MM.1S (cell line): ENCODE measurements at regions not wholly inside any gene's neighbourhood (a gene's known extent, or its start where the extent isn't known, plus 50 kb on each side); places are given as distances from the start of the nearest gene placed in this dataset.

Experiments
- DNase-seq: peaks from one replicate; pipeline ENCODE4 v3.0.0-alpha.2; 2015
- H2AFZ ChIP-seq: fragments of 300-600 bp; sonication (generic); 2 replicates; pipeline ENCODE4 v1.6.0; 2016; ENCODE audit warnings: antibody characterized with exemption, low read length
- H3F3A ChIP-seq: fragments of 300-600 bp; sonication (generic); 2 replicates; pipeline ENCODE4 v1.6.1; 2016; ENCODE audit warnings: mild to moderate bottlenecking, antibody characterized with exemption, low read length, moderate library complexity, mixed read lengths; ENCODE audit not compliant: insufficient read depth
- H3K27ac ChIP-seq: fragments of 300-600 bp; sonication (generic); 2 replicates; pipeline ENCODE4 v1.5.1; 2016; ENCODE audit warnings: mild to moderate bottlenecking, low read length
- H3K27me3 ChIP-seq: fragments of 300-600 bp; sonication (generic); replicated peaks from 2 replicates; pipeline ENCODE4 v1.6.0; 2016; ENCODE audit warnings: low read length; ENCODE audit not compliant: insufficient read depth
- H3K36me3 ChIP-seq: fragments of 300-600 bp; sonication (generic); replicated peaks from 2 replicates; pipeline ENCODE4 v1.6.1; 2016; ENCODE audit warnings: mild to moderate bottlenecking, low read length, mixed read lengths; ENCODE audit not compliant: insufficient read depth
- H3K4me1 ChIP-seq: fragments of 300-600 bp; sonication (generic); 2 replicates; pipeline ENCODE4 v1.6.1; 2016; ENCODE audit warnings: low read length, mixed read lengths
- H3K4me2 ChIP-seq: fragments of 300-600 bp; sonication (generic); 2 replicates; pipeline ENCODE4 v1.6.0; 2016; ENCODE audit warnings: low read depth, low read length
- H3K4me3 ChIP-seq: fragments of 300-600 bp; sonication (generic); 2 replicates; pipeline ENCODE4 v1.5.1; 2016; ENCODE audit warnings: low read length, mixed read lengths
- H3K79me2 ChIP-seq: fragments of 300-600 bp; sonication (generic); 2 replicates; pipeline ENCODE4 v1.6.1; 2016; ENCODE audit warnings: mixed run types, low read length, mixed read lengths
- H3K9ac ChIP-seq: fragments of 300-600 bp; sonication (generic); 2 replicates; pipeline ENCODE4 v1.6.1; 2016; ENCODE audit warnings: low read length, mixed read lengths
- H3K9me2 ChIP-seq: fragments of 300-600 bp; sonication (generic); replicated peaks from 2 replicates; pipeline ENCODE4 v1.6.1; 2016; ENCODE audit warnings: mild to moderate bottlenecking, low read length, mixed read lengths; ENCODE audit not compliant: insufficient read depth
- H3K9me3 ChIP-seq: fragments of 300-600 bp; sonication (generic); replicated peaks from 2 replicates; pipeline ENCODE4 v1.6.1; 2016; ENCODE audit warnings: mild to moderate bottlenecking, low read length, mixed read lengths; ENCODE audit not compliant: insufficient read depth
- H4K20me1 ChIP-seq: fragments of 300-600 bp; sonication (generic); 2 replicates; pipeline ENCODE4 v1.6.1; 2016; ENCODE audit warnings: mild to moderate bottlenecking, low read length, moderate library complexity, mixed read lengths; ENCODE audit not compliant: insufficient read depth
- EZH2 ChIP-seq: fragments of 300-600 bp; sonication (generic); optimal IDR thresholded peaks from 2 replicates; pipeline ENCODE3; 2017; ENCODE audit warnings: low read depth, mild to moderate bottlenecking, antibody characterized with exemption, low read length, mixed read lengths
- EZH2phosphoT487 ChIP-seq: fragments of 300-600 bp; sonication (generic); IDR thresholded peaks from 2 replicates; pipeline ENCODE4 v1.6.1; 2018; ENCODE audit warnings: antibody characterized with exemption, low read length
- TF ChIP-seq, protein P1 (sequence below): fragments of 300-600 bp; sonication (generic); IDR thresholded peaks from 2 replicates; pipeline ENCODE4 v1.5.1; 2016; ENCODE audit warnings: antibody characterized with exemption, low read length, mixed read lengths

DNA sequence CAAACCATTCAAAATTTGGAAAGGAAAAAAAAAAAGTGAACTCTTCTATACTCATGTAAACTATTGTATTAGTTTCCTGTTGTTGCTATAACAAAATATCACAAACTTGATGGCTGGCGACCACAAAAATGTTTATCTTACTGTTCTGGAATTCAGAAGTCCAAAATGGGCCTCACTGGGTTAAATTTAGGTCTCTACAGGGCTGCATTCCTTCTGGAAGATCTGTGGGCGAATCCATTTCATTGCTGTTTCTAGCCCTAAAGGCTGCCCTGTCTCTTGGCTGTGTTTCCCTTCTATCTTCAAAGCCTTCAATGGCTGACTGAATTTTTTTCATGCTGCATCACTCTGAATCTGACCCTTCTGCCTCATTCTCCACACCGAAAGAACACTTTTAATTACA, 105.1 kb upstream of the NAV3 start:
- Histone ChIP-seq H3K9me2 (no peaks in the 10 kb centered on the region), H2AFZ (no peak overlapping the region), H3K4me2 (no peak overlapping the region), H3K36me3 (no peaks in the 10 kb centered on the region), H3K27me3 (no peaks in the 10 kb centered on the region), H3K9me3 (no peaks in the 10 kb centered on the region), H3K4me1 (no peaks in the 10 kb centered on the region), H3K27ac (no peak overlapping the region), H3K79me2 (no peaks in the 10 kb centered on the region), H3K4me3 (no peak overlapping the region), H4K20me1 (no peaks in the 10 kb centered on the region), H3K9ac (no peak overlapping the region), H3F3A (no peaks in the 10 kb centered on the region)
- no peak for TF ChIP-seq EZH2phosphoT487
- TF ChIP-seq EZH2 = no peak
- TF ChIP-seq, protein P1, sequence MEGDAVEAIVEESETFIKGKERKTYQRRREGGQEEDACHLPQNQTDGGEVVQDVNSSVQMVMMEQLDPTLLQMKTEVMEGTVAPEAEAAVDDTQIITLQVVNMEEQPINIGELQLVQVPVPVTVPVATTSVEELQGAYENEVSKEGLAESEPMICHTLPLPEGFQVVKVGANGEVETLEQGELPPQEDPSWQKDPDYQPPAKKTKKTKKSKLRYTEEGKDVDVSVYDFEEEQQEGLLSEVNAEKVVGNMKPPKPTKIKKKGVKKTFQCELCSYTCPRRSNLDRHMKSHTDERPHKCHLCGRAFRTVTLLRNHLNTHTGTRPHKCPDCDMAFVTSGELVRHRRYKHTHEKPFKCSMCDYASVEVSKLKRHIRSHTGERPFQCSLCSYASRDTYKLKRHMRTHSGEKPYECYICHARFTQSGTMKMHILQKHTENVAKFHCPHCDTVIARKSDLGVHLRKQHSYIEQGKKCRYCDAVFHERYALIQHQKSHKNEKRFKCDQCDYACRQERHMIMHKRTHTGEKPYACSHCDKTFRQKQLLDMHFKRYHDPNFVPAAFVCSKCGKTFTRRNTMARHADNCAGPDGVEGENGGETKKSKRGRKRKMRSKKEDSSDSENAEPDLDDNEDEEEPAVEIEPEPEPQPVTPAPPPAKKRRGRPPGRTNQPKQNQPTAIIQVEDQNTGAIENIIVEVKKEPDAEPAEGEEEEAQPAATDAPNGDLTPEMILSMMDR = no peak
- no peak for DNase-seq

GRCh38 chr12:77724367-77724957, 106.2 kb upstream of the NAV3 start:
- Histone ChIP-seq H3K79me2 (no peaks in the 10 kb centered on the region), H3F3A (no peaks in the 10 kb centered on the region), H4K20me1 (no peaks in the 10 kb centered on the region), H3K4me2 (no peak overlapping the region), H3K27ac (no peak overlapping the region), H3K36me3 (no peaks in the 10 kb centered on the region), H2AFZ (no peak overlapping the region), H3K27me3 (no peaks in the 10 kb centered on the region), H3K9me2 (no peaks in the 10 kb centered on the region), H3K9me3 (no peaks in the 10 kb centered on the region), H3K4me1 (no peaks in the 10 kb centered on the region), H3K9ac (no peak overlapping the region), H3K4me3 (no peak overlapping the region)
- TF ChIP-seq EZH2 = no peak
- TF ChIP-seq, protein P1 = peak; percentile 74
- DNase-seq = peak; percentile 56

DNA sequence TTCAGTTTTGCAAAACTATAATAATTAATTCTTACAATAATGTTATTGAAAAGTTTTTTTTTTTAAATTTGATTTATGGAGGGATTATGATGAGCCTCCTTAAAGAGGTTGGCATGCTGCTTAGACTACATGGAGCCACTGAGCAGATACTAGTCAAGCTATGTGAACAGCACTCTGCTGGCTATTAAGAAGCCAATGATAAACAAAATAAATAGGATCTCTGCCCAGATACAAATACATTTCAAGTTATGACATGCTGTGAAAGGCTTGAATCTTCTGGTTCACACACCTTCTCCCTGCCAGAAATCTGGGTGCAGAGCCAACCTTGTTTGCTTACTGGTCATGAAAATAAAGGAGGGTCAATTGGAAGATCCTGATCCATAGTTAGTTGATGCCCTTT, 107.4 kb upstream of the NAV3 start:
- Histone ChIP-seq H3F3A (no peaks in the 10 kb centered on the region), H3K27ac (no peak overlapping the region), H3K79me2 (no peaks in the 10 kb centered on the region), H3K36me3 (no peaks in the 10 kb centered on the region), H2AFZ (no peak overlapping the region), H3K27me3 (no peaks in the 10 kb centered on the region), H3K4me3 (no peak overlapping the region), H3K4me2 (no peak overlapping the region), H4K20me1 (no peaks in the 10 kb centered on the region), H3K9me3 (no peaks in the 10 kb centered on the region), H3K9me2 (no peaks in the 10 kb centered on the region), H3K9ac (no peak overlapping the region), H3K4me1 (no peaks in the 10 kb centered on the region)
- TF ChIP-seq EZH2phosphoT487 (no peak), EZH2 (no peak)
- TF ChIP-seq, protein P1 = no peak
- no peak for DNase-seq
